ENCODE measurements at regions not wholly inside any gene's neighbourhood (a gene's known extent, or its start where the extent isn't known, plus 50 kb on each side); places are given as distances from the start of the nearest gene placed in this dataset.

DNA sequence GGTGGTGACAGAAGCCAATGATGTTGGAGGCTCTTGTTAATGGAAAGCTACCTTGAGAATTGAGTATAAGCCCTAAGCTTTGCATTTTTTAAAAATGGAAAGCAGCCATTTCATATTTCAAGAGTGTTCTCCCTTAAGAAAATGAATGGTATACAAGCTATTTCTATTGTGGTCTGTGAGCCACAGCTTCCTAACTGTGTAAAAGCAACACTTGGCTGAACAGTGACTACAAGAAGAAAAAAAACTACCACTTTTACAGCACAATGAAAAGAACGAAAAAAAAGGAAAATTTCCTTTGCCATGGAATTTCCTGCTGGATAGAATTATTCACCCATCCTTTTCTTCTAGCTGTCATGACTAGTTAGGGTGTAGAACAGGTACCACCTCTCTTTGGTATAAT, 397.1 kb upstream of the BTBD3 start:
- TF ChIP-seq, protein P1, sequence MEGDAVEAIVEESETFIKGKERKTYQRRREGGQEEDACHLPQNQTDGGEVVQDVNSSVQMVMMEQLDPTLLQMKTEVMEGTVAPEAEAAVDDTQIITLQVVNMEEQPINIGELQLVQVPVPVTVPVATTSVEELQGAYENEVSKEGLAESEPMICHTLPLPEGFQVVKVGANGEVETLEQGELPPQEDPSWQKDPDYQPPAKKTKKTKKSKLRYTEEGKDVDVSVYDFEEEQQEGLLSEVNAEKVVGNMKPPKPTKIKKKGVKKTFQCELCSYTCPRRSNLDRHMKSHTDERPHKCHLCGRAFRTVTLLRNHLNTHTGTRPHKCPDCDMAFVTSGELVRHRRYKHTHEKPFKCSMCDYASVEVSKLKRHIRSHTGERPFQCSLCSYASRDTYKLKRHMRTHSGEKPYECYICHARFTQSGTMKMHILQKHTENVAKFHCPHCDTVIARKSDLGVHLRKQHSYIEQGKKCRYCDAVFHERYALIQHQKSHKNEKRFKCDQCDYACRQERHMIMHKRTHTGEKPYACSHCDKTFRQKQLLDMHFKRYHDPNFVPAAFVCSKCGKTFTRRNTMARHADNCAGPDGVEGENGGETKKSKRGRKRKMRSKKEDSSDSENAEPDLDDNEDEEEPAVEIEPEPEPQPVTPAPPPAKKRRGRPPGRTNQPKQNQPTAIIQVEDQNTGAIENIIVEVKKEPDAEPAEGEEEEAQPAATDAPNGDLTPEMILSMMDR (IDR thresholded peaks at IDR 0.05): no peak
- ATAC-seq: no peak

DNA sequence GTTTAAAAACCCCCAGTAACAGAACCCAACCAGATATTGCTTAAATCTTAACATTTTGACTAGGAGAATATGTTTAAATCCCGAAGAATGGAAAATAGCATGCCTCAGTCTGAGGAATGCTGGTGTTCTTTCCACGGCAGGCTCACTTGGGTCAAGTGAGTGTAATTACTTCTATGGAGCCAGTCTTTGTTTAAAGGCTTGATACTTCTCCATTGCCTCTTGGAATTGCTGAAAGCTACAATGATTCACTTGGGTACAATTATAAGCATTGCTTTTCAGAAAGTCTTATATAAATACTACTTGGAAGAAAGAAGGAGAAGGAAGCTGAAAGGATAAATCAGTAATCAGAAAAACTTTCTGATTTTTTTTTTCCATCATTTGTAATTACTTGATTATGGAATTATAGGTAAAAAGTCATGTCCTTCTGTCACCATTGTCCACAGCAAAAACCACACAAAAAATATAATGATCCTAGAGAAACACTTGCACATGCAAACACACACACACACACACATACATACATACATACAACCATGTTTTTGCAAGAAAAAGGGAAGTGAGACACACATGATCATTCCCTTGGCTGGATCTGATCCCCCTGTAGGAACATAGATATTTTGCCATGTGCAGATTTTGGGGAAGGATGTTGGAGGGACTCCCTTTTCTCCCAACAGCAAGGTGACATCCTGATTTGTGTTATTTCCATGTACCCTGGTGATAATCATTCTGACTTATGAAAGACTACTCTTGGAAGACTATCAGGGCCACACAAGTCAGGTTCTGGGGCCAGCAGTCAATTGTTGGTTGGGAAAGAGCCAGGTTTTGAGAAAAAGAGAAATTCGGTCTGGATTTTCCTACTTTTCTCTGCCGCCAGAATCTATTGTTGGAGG, 396.0 kb upstream of the BTBD3 start:
- TF ChIP-seq, protein P1 (IDR thresholded peaks at IDR 0.05): no peak
- ATAC-seq (no peak), DNase-seq (no peak)
- H3K4me1 ChIP-seq: no peaks in the 10 kb centered on the region
- H3K27me3 ChIP-seq: no peaks in the 10 kb centered on the region
- intact Hi-C loops (cut with DNase I): no loop called here
- H3K9me3 ChIP-seq: peaks cover 0 to 4% of the 10 kb centered on the region in 2 donors
- H3K27ac ChIP-seq: no peak overlapping the region
- H3K4me3 ChIP-seq: no peak overlapping the region
- H3K36me3 ChIP-seq: no peaks in the 10 kb centered on the region

More for the DNA sequence above, 397.1 kb upstream of the BTBD3 start:
- Histone ChIP-seq H3K27ac (no peak overlapping the region), H3K9me3 (peaks cover 0 to 4% of the 10 kb centered on the region in 2 donors), H3K4me1 (no peaks in the 10 kb centered on the region), H3K36me3 (no peaks in the 10 kb centered on the region), H3K4me3 (no peak overlapping the region), H3K27me3 (no peaks in the 10 kb centered on the region)
- DNase-seq: no peak
- intact Hi-C loops (cut with DNase I): no loop called here

DNA sequence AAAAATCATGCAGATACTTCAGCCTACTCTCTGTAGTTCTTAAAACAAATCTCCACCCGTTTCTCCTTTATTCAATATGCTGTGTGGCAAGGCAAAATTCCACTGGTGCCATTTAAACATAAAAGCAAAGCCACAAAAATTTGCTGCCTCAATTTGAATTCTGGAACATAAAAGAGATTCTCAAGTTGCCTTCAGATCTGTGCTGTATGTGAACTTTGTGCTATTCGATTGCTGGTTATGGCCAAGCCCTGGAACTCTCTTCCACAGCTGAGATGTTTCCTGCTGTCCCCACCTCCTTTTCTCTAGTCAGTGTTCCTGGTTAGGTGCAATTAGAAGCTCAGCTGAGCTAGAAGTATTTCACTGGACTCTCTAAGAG, 395.3 kb upstream of the BTBD3 start:
- ATAC-seq: no peak
- intact Hi-C loops (cut with DNase I): no loop called here
- TF ChIP-seq, protein P1 (IDR thresholded peaks at IDR 0.05): no peak
- Histone ChIP-seq H3K4me1 (no peaks in the 10 kb centered on the region), H3K27me3 (no peaks in the 10 kb centered on the region), H3K36me3 (no peaks in the 10 kb centered on the region), H3K27ac (no peak overlapping the region), H3K9me3 (peaks cover 0 to 4% of the 10 kb centered on the region in 2 donors), H3K4me3 (no peak overlapping the region)
- DNase-seq: no peak

DNA sequence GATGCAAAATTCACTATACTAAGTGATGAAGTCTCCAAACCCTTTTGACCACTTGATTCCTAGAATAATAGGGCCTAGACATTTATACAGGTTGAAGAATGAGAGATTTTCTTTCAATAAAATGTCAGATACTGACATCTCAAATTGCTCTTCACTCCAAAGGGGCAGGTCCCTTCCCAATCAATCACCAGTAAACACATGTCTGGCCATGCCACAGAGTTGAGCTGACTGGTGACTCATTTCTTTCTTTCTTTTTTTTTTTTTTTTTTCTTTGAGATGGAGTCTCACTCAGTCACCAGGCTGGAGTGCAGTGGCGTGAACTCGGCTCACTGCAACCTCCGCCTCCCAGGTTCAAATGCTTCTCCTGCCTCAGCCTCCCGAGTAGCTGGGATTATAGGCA, 388.6 kb upstream of the BTBD3 start:
- Histone ChIP-seq H3K27me3 (no peaks in the 10 kb centered on the region), H3K36me3 (no peaks in the 10 kb centered on the region), H3K27ac (no peak overlapping the region), H3K4me3 (no peak overlapping the region), H3K9me3 (peaks cover 0 to 28% of the 10 kb centered on the region in 2 donors), H3K4me1 (no peaks in the 10 kb centered on the region)
- TF ChIP-seq, protein P1 (IDR thresholded peaks at IDR 0.05): no peak
- ATAC-seq (no peak), DNase-seq (no peak)
- intact Hi-C loops (cut with DNase I): no loop called here

DNA sequence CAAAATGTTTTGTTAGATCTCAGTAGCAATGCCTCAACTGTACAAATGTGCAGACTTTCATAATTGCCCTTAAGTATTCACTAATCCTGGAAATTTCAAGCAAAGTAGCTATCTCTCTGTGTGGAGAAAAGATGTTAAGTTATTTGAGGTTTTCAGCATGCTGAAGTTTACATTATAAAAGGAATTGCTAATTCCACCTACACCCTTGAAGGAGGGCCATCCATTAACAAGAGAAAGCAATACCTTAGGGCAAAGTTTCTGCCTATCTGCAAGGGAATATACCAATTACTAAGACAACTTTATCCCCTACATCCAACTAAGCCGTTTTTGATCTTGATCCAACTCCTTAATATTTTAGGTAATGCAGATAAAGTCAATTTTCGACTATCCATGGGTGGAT, 380.7 kb upstream of the BTBD3 start:
- Histone ChIP-seq H3K9me3 (no peaks in the 10 kb centered on the region), H3K27ac (no peak overlapping the region), H3K27me3 (no peaks in the 10 kb centered on the region), H3K4me1 (no peaks in the 10 kb centered on the region), H3K36me3 (no peaks in the 10 kb centered on the region), H3K4me3 (no peak overlapping the region)
- ATAC-seq: no peak
- DNase-seq: no peak
- intact Hi-C loops (cut with DNase I): no loop called here
- TF ChIP-seq, protein P1 (IDR thresholded peaks at IDR 0.05): no peak
